ENCODE measurements at regions not wholly inside any gene's neighbourhood (a gene's known extent, or its start where the extent isn't known, plus 50 kb on each side); places are given as distances from the start of the nearest gene placed in this dataset.

GRCh38 chr7:80026766-80027165, 107.9 kb upstream of the GNAI1 start:
- TF ChIP-seq CTCF (IDR thresholded peaks at IDR 0.05) = no peak
- TF ChIP-seq POLR2A (IDR thresholded peaks at IDR 0.05) = no peak

Data from prostate gland (tissue), 2 donors.